GM20000 (cell line): ENCODE measurements at regions not wholly inside any gene's neighbourhood (a gene's known extent, or its start where the extent isn't known, plus 50 kb on each side); places are given as distances from the start of the nearest gene placed in this dataset.
"Not testable (repeated sequence)": the region's sequence is repeated elsewhere in the genome, so short reads cannot be mapped to it uniquely, and the experiment has no call there.

Source experiments
- DNase-seq: peaks from one replicate; pipeline ENCODE4 v3.0.0; 2012; ENCODE audit warnings: low spot score
- CTCF ChIP-seq: IDR thresholded peaks from 2 replicates; pipeline ENCODE4 v1.5.1; 2012; ENCODE audit warnings: mild to moderate bottlenecking, control low read depth; ENCODE audit errors: extremely low read depth, missing control alignments

DNA sequence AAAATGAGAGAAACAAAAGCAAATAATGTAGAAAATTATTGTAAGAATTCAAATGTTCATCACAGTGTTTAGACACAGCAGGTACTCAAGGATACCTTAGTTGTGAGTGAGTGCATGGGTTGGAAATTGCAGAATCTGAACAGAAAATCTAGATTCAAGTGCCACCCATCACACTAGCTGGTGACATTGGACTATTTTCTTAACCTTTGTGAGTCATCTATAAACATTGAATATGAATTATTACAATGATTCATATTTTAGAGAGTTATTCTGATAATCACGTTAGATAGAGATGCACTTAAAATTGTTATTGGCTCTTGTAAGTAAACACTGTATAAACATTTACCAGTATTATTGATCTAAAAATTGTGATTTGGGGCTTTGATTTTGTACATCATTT, 1113.1 kb downstream of the STIM2 start:
- no peak for TF ChIP-seq CTCF

GRCh38 chr4:27974339-27974738, 1113.7 kb downstream of the STIM2 start:
- no peak for DNase-seq
- no peak for TF ChIP-seq CTCF

More for the DNA sequence above, 1113.1 kb downstream of the STIM2 start:
- no peak for DNase-seq

GRCh38 chr4:27974881-27975280, 1114.2 kb downstream of the STIM2 start:
- not testable (repeated sequence) for DNase-seq

- DNase-seq: not testable (repeated sequence)
Measured at GRCh38 chr4:27978427-27979109, 1117.9 kb downstream of the STIM2 start.

- DNase-seq: no peak
- no peak for TF ChIP-seq CTCF
Measured at GRCh38 chr4:27985522-27985921, 1124.9 kb downstream of the STIM2 start.

DNA sequence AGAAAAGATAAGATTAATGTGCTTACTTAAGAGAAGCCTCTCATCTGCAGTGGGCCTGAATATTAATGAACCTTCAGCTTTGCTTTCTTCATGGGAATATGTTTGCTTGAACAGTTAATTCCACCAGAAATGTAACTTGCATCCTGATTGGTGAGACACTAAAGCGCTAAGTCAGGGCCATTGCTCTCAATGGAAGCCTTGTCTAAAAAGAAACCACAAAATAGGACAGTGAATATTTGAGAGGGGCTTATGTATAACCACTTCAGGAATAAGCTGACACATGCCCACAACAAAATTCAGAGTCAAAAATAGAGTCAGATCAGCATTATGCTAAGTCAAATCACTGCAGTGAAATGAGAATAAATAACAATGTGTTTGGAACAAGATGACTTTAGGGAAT, 1125.8 kb downstream of the STIM2 start:
- TF ChIP-seq CTCF: no peak
- DNase-seq: no peak

GRCh38 chr4:28001698-28002097, 1141.1 kb downstream of the STIM2 start:
- no peak for DNase-seq
- TF ChIP-seq CTCF: no peak

GRCh38 chr4:28004520-28004919, 1143.9 kb downstream of the STIM2 start:
- no peak for TF ChIP-seq CTCF
- no peak for DNase-seq
